Activated CD8-positive, alpha-beta memory T cell treated with anti-CD3 and anti-CD28 coated beads for 36 hours (primary cell): ENCODE measurements at regions not wholly inside any gene's neighbourhood (a gene's known extent, or its start where the extent isn't known, plus 50 kb on each side); places are given as distances from the start of the nearest gene placed in this dataset.

ENCODE experiments used
- CTCF ChIA-PET: fragments of 350-600 bp; sonication (Branson Sonifier 250); formaldehyde crosslinking; loops from one replicate; lab custom pipeline; 2021; ENCODE audit warnings: antibody characterized with exemption; lab: Charles Lee
- POLR2A ChIA-PET: fragments of 350-600 bp; sonication (Branson Sonifier 250); formaldehyde crosslinking; loops from one replicate; lab custom pipeline; 2021; ENCODE audit warnings: antibody characterized with exemption; lab: Charles Lee

DNA sequence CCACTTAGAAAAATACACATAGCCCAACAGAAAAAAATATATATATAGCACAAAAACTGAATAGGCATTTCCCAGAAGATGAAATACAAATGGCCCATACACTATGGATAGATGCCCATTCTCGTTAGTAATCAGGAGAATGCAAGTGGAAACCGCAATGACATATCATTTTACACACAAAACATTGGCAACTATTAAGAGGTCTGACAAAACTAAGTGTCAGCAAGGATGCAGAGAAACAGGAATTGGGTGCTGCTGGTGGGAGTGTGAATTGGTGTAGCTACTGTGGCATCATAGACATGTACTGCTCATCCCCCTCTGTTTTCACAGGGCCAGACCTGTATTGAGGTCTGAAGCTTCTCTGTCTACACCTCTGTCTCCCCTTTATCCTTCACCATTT lies 320.0 kb downstream of the IDS start:
- POLR2A ChIA-PET = no interaction called here
- CTCF ChIA-PET = no interaction called here

- ChIA-PET CTCF (no interaction called here), POLR2A (no interaction called here)
Measured at GRCh38 chrX:149161435-149162088, 343.5 kb downstream of the IDS start.

DNA sequence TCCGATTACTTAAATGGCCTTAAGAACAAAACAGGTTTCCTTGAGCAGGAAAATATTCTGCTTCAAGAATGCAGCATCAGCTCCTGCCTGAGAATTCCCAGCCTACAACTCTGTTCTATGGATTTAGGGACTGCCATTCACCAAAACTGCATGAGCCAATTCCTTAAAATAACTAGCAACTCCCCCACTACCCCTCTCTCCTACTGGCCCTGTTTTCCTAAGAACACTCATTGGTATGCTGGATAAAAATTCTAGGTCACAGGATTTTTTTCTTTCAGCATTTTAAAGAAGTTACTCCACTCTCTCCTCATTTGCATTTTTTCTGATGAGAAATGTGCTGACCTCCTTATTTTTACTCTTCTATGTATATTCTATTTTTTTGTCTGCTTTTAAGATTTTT lies 347.1 kb downstream of the IDS start:
- ChIA-PET CTCF (no interaction called here), POLR2A (no interaction called here)

DNA sequence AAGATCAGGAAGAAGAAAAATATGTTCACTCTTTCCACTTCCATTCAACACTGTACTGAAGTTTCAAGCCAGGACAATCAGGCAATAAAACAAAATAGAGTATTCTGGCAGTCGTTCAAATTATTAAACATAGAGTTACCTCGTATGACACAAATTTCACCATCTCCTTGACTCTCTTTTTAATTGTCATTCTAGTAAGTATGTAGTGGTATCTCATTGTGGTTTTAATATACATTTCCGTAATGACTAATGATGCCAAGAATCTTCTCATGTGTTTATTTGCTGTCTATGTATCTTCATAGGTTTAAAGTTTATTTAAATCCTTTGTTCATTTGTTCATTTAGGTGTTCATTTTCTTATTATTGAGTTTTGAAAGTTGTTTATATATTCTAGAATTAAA lies 352.2 kb downstream of the IDS start:
- ChIA-PET POLR2A (no interaction called here), CTCF (no interaction called here)

- ChIA-PET CTCF (no interaction called here), POLR2A (no interaction called here)
Measured at GRCh38 chrX:149151805-149152757, 353.0 kb downstream of the IDS start.

GRCh38 chrX:149145845-149146285 lies 359.2 kb downstream of the IDS start:
- CTCF ChIA-PET = no interaction called here

DNA sequence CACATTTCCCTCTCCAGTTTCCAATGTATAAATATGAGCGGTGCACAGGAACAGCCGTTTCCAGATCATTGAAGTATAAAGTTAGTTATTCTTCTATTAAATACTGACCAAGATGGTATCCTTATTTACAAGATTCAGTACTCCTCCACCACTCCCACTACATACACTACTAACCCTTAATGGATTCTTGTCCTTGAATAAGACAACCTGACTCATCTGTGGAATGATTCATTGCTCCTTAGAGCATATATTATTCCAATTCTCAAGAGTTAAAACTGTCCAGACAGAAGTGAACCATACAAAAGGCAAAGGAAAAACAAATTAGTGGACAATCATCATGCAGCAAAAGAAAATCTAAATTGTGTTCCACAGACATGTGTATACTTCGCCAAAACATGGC lies 373.3 kb downstream of the IDS start:
- POLR2A ChIA-PET = no interaction called here
- CTCF ChIA-PET = no interaction called here

More at GRCh38 chrX:149145845-149146285, 359.2 kb downstream of the IDS start:
- POLR2A ChIA-PET = no interaction called here

DNA sequence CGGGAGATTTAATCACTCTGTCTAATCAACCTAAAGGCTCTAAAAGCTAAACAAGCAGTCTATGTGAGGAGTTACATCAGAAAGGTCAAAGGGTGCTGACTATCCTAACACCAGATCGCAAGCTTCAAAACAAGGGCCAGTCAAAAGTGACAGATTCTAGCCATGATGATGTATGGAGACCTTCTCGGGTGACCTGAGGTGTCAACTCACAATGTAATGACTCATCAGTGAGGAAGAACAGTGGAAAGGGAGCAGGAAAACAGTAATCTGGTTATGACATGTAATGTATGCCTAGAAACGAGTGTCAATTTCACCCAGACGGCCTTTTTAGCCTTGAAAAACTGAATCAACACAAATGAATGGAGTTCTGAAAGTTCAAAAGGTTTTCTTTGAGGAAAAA lies 375.3 kb downstream of the IDS start:
- POLR2A ChIA-PET = no interaction called here
- CTCF ChIA-PET = no interaction called here

GRCh38 chrX:149124526-149125108 lies 380.5 kb downstream of the IDS start:
- ChIA-PET POLR2A (no interaction called here), CTCF (no interaction called here)

GRCh38 chrX:149121206-149121920 lies 383.7 kb downstream of the IDS start:
- CTCF ChIA-PET = no interaction called here
- POLR2A ChIA-PET = no interaction called here

GRCh38 chrX:149120459-149120858 lies 384.6 kb downstream of the IDS start:
- POLR2A ChIA-PET = no interaction called here
- CTCF ChIA-PET = no interaction called here

- ChIA-PET CTCF (no interaction called here), POLR2A (no interaction called here)
Measured at GRCh38 chrX:149114874-149115273, 390.2 kb downstream of the IDS start.

DNA sequence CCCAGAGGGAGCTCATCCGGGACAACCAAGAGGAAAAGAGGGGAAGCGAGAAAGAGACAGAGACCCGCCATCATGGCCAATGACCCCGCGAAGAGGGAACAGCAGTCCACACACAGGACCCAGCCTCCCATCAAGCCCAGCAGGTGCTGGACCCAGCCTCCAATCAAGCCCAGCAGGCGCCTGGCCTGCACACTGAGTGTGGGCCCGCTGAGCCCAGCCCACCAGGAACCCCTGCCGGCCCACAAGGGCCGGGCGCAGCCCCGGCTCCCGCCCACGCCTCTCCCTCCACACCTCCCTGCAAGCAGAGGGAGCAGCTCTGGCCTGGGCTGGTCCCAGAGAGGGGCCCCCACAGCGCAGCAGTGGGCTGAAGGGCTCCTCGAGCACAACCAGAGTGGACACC lies 391.1 kb downstream of the IDS start:
- ChIA-PET POLR2A (no interaction called here), CTCF (no interaction called here)

GRCh38 chrX:149097786-149098185 lies 407.3 kb downstream of the IDS start:
- CTCF ChIA-PET = no interaction called here
- POLR2A ChIA-PET = no interaction called here

DNA sequence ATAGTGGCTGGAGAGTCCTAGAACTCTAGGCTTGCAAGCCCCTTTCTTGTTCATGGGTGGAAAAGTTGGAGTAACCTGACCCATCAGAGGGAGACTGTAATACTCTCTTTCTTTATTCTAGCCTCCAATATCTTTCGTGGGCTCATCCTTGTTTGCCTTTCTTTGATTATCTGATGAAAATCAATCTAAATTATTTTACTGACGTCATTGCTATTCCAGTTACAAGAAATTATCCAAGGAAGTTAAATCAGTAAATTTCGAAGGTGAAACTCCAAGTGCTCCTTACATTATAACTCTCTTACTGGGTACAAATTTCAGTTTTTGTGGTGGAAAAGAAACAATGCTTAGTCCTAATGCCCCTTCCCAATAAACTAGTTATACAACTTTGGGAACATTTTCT lies 412.9 kb downstream of the IDS start:
- ChIA-PET POLR2A (no interaction called here), CTCF (no interaction called here)

DNA sequence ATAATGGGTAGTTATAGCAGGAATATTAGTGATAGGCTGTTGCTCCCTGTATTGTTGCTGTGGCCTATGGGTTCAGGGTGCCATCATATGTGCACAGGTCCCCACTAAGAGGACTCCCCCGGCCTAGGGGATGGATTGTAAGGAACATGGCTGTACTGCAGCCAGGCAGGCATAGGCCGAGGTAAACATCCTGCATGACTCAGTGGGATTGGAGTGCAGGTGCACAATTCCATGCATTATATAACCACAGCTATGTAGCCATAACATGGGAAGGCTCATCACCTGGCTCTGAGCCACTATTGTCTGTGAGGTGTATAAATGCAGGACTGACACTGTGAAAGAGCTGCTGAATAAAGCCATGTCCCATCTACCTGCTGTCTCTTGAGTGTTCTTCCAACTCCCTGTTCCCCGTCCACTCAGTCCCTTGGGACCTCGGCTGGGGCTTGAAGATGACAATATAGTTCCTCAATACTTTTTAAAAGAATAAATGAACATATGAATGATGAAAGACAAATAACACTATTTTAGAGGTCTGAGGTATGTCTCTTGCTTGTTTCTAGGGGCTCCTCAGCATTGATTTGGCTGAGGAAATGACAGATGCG lies 425.2 kb downstream of the IDS start:
- POLR2A ChIA-PET = no interaction called here
- CTCF ChIA-PET = no interaction called here

GRCh38 chrX:149074398-149074797 lies 430.7 kb downstream of the IDS start:
- CTCF ChIA-PET = no interaction called here
- POLR2A ChIA-PET = no interaction called here

GRCh38 chrX:149073479-149073878 lies 431.6 kb downstream of the IDS start:
- CTCF ChIA-PET = no interaction called here
- POLR2A ChIA-PET = no interaction called here

DNA sequence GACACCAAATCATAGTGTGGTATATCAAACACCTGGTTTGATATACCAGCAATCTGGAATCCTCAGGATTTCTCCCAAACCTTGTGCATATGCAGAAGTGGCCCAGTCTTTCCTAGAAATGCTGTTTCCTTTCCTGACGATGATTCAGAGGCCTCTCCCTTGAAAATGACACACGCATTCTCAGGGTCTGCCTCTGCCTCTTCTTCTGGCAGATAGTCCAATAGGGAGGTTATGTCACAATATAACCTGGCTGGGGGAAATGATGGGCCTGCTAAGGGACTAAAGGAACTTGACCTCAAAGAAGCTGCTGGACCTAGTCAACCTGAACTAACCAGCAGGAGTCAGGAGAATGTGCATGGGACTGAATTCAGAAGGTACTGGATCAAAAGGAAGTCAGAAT lies 435.2 kb downstream of the IDS start:
- POLR2A ChIA-PET = no interaction called here
- CTCF ChIA-PET = no interaction called here

DNA sequence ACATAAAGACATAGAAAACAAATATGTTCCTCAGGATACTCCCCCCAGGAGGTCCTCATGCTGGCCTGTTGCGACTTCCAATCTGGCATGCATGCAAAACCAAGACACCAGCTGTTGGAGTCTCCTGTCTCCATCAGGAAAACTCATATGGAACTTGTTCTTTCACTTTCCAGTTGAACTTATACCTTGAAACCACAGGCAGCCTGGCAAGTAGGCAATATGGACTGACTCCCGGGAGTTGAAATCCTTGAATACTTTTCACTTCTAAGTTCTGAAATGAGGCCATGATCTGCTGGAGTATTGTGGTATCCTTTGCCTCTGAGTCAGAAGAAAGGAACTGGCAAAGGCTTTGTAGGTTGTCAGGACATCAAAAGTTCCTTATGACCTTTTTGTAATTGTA lies 444.2 kb downstream of the IDS start:
- ChIA-PET POLR2A (no interaction called here), CTCF (no interaction called here)
